GM23338 (cell line): ENCODE measurements at regions not wholly inside any gene's neighbourhood (a gene's known extent, or its start where the extent isn't known, plus 50 kb on each side); places are given as distances from the start of the nearest gene placed in this dataset.

Experiments
- ATAC-seq: fragments of 200-7000 bp; cut with Tn5 transposase; 3 replicates; pipeline ENCODE4 v1.9.1; 2020
- DNase-seq: peaks from one replicate; pipeline ENCODE4 v3.0.0-alpha.2; 2015; ENCODE audit warnings: low spot score
- H2AFZ ChIP-seq: fragments of 200-600 bp; sonication (generic); 2 replicates; pipeline ENCODE4 v1.8.0; 2016; ENCODE audit warnings: antibody characterized with exemption, mild to moderate bottlenecking, moderate library complexity
- H3F3A ChIP-seq: fragments of 200-600 bp; sonication (generic); replicated peaks from 2 replicates; pipeline ENCODE4 v1.8.0; 2017; ENCODE audit warnings: antibody characterized with exemption, mixed run types, low read depth
- H3K27ac ChIP-seq: fragments of 200-600 bp; sonication (generic); 2 replicates; pipeline ENCODE4 v1.6.1; 2016; ENCODE audit warnings: low read depth
- H3K27me3 ChIP-seq: fragments of 200-600 bp; sonication (generic); 2 replicates; pipeline ENCODE4 v1.8.0; 2016; ENCODE audit warnings: mild to moderate bottlenecking, mixed run types, moderate library complexity; ENCODE audit not compliant: insufficient read depth
- H3K36me3 ChIP-seq: fragments of 200-600 bp; sonication (generic); 2 replicates; pipeline ENCODE4 v1.8.0; 2016; ENCODE audit warnings: mild to moderate bottlenecking; ENCODE audit not compliant: insufficient read depth
- H3K4me1 ChIP-seq: fragments of 200-600 bp; sonication (generic); 2 replicates; pipeline ENCODE4 v1.8.0; 2016; ENCODE audit warnings: mild to moderate bottlenecking, moderate library complexity; ENCODE audit not compliant: insufficient read depth
- H3K4me2 ChIP-seq: fragments of 200-600 bp; sonication (generic); 2 replicates; pipeline ENCODE4 v1.7.1; 2017; ENCODE audit warnings: mixed run types
- H3K4me3 ChIP-seq: fragments of 200-600 bp; sonication (generic); 2 replicates; pipeline ENCODE4 v1.6.1; 2016; ENCODE audit warnings: mixed run types
- H3K79me2 ChIP-seq: fragments of 200-600 bp; sonication (generic); replicated peaks from 2 replicates; pipeline ENCODE4 v1.8.0; 2017; ENCODE audit warnings: mild to moderate bottlenecking; ENCODE audit not compliant: insufficient read depth
- H3K9me2 ChIP-seq: fragments of 200-600 bp; sonication (generic); 2 replicates; pipeline ENCODE4 v1.8.0; 2017; ENCODE audit not compliant: insufficient read depth
- H4K20me1 ChIP-seq: fragments of 200-600 bp; sonication (generic); replicated peaks from 2 replicates; pipeline ENCODE4 v1.8.0; 2017; ENCODE audit warnings: mild to moderate bottlenecking; ENCODE audit not compliant: insufficient read depth
- H3K27ac Mint-ChIP-seq: 2 replicates; pipeline ENCODE4 v1.8.0; 2020; ENCODE audit warnings: inconsistent platforms, mild to moderate bottlenecking, moderate library complexity, mixed read lengths
- H3K27me3 Mint-ChIP-seq: 3 replicates; pipeline ENCODE4 v1.8.0; 2022; ENCODE audit warnings: low read depth, mild to moderate bottlenecking, moderate library complexity, mixed read lengths, inconsistent platforms; ENCODE audit not compliant: insufficient read depth, poor library complexity
- H3K36me3 Mint-ChIP-seq: 3 replicates; pipeline ENCODE4 v1.8.0; 2021; ENCODE audit warnings: low read depth, mild to moderate bottlenecking, inconsistent platforms, moderate library complexity, mixed read lengths
- H3K4me1 Mint-ChIP-seq: 3 replicates; pipeline ENCODE4 v1.8.0; 2020; ENCODE audit warnings: mild to moderate bottlenecking, inconsistent platforms, mixed read lengths
- H3K4me3 Mint-ChIP-seq: 3 replicates; pipeline ENCODE4 v1.8.0; 2021; ENCODE audit warnings: moderate library complexity, mild to moderate bottlenecking, inconsistent platforms, mixed read lengths
- H3K9me3 Mint-ChIP-seq: 3 replicates; pipeline ENCODE4 v1.8.0; 2020; ENCODE audit warnings: moderate library complexity, mild to moderate bottlenecking, inconsistent platforms, mixed read lengths
- EZH2 ChIP-seq: fragments of 200-600 bp; sonication (generic); IDR thresholded peaks from one replicate; pipeline ENCODE4 v1.8.0; 2017; ENCODE audit warnings: antibody characterized with exemption, mild to moderate bottlenecking, low read depth; ENCODE audit not compliant: unreplicated experiment
- JUNB ChIP-seq: IDR thresholded peaks from one replicate; pipeline ENCODE4 v1.6.1; 2016; ENCODE audit warnings: antibody characterized with exemption; ENCODE audit not compliant: unreplicated experiment
- TF ChIP-seq, protein P1 (sequence below): IDR thresholded peaks from one replicate; pipeline ENCODE4 v1.6.1; 2018; ENCODE audit warnings: antibody characterized with exemption; ENCODE audit not compliant: unreplicated experiment

DNA sequence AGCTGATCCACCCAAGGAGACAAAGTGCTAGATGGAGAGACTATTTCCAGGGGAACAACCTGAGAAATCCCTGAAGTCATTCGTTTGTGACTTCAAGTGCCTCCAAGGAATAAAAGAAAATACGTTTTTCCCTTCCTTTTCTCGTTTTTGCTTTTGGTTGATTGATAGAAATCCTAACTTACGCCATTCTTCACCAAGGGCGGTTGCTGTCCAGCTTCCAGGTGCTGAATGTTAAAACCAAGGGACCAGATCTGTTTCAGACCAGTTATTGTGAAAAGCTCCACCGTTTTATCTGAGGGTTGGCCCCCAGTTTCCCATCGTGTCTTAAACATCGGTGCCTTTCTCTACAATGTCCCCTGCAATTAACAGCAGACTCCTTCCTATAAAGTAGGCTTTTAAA is 600.7 kb upstream of the SGCD start:
- TF ChIP-seq JUNB: no peak
- TF ChIP-seq, protein P1, sequence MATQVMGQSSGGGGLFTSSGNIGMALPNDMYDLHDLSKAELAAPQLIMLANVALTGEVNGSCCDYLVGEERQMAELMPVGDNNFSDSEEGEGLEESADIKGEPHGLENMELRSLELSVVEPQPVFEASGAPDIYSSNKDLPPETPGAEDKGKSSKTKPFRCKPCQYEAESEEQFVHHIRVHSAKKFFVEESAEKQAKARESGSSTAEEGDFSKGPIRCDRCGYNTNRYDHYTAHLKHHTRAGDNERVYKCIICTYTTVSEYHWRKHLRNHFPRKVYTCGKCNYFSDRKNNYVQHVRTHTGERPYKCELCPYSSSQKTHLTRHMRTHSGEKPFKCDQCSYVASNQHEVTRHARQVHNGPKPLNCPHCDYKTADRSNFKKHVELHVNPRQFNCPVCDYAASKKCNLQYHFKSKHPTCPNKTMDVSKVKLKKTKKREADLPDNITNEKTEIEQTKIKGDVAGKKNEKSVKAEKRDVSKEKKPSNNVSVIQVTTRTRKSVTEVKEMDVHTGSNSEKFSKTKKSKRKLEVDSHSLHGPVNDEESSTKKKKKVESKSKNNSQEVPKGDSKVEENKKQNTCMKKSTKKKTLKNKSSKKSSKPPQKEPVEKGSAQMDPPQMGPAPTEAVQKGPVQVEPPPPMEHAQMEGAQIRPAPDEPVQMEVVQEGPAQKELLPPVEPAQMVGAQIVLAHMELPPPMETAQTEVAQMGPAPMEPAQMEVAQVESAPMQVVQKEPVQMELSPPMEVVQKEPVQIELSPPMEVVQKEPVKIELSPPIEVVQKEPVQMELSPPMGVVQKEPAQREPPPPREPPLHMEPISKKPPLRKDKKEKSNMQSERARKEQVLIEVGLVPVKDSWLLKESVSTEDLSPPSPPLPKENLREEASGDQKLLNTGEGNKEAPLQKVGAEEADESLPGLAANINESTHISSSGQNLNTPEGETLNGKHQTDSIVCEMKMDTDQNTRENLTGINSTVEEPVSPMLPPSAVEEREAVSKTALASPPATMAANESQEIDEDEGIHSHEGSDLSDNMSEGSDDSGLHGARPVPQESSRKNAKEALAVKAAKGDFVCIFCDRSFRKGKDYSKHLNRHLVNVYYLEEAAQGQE: peak; percentile 89
- H3K27me3 Mint-ChIP-seq: peaks cover 48% of the 10 kb centered on the region
- H3K4me1 Mint-ChIP-seq: peaks cover 6% of the 10 kb centered on the region
- no peaks in the 10 kb centered on the region for H3K36me3 Mint-ChIP-seq
- ATAC-seq: no peak
- no peak overlapping the region for H3K27ac ChIP-seq
- no peaks in the 10 kb centered on the region for H3K9me2 ChIP-seq
- no peak overlapping the region for H3K4me3 ChIP-seq
- H3K4me3 Mint-ChIP-seq: no peak overlapping the region
- peak; percentile 72 for DNase-seq
- peaks cover 5% of the 10 kb centered on the region for H3K4me1 ChIP-seq
- no peaks in the 10 kb centered on the region for H3K36me3 ChIP-seq
- H3K27me3 ChIP-seq: peaks cover 73% of the 10 kb centered on the region
- H3K9me3 Mint-ChIP-seq: peaks cover 2% of the 10 kb centered on the region; the same call in 1 of the 3 replicates
- H4K20me1 ChIP-seq: peaks cover 5% of the 10 kb centered on the region; the same call in 1 of the 2 replicates
- no peaks in the 10 kb centered on the region for H3F3A ChIP-seq
- H3K4me2 ChIP-seq: no peak overlapping the region
- H3K79me2 ChIP-seq: no peaks in the 10 kb centered on the region
- no peak overlapping the region for H2AFZ ChIP-seq
- H3K27ac Mint-ChIP-seq: no peak overlapping the region

DNA sequence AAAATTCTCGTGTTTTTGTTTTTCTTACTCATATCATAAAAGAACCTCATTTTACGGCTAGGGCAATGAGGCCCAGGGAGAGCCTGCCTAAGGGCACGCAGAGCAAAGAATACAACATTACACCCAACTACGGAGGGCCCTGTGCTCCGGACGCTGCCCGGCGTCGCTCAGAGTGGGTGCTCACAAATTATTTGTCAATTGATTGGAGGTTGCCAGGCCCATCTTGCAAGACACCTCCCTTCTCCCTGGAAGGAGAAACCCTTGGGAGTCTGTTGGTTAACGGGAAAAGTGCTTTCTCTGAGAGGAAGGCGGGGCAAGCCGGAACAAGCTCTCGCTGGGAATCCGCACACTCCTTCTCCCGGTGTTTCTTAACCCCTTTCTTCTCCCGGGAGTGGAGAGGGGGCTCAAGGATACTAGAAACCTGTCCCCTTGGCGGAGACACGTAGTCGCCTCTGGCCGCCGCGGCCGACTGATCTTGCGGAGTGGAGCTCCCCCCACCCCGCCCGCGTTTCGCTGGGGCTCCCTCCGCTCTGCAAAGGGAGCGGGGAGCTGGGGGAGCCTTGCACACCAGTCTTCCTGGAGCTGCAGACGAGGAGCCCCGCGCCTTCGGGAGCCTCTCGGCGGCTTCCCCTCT is 599.3 kb upstream of the SGCD start:
- H3K27me3 ChIP-seq: peaks cover 87% of the 10 kb centered on the region
- peak overlapping the region; percentile 89 for H3K4me3 ChIP-seq
- peaks cover 5% of the 10 kb centered on the region; the same call in 1 of the 2 replicates for H4K20me1 ChIP-seq

More for the DNA sequence above, 599.3 kb upstream of the SGCD start:
- peaks cover 6% of the 10 kb centered on the region for H3K4me1 Mint-ChIP-seq
- DNase-seq (peak; percentile 56), ATAC-seq (peak; percentile 19)
- Histone ChIP-seq H3K27ac (no peak overlapping the region), H2AFZ (peak overlapping the region; percentile 100), H3K9me2 (no peaks in the 10 kb centered on the region), H3K36me3 (no peaks in the 10 kb centered on the region), H3K4me2 (peak overlapping the region; percentile 97), H3K79me2 (no peaks in the 10 kb centered on the region), H3K4me1 (peaks cover 5% of the 10 kb centered on the region), H3F3A (no peaks in the 10 kb centered on the region)
- H3K36me3 Mint-ChIP-seq: no peaks in the 10 kb centered on the region
- peak; percentile 46 for TF ChIP-seq EZH2
- TF ChIP-seq, protein P1: no peak
- H3K27me3 Mint-ChIP-seq: peaks cover 56% of the 10 kb centered on the region
- H3K4me3 Mint-ChIP-seq: peak overlapping the region; percentile 71
- H3K27ac Mint-ChIP-seq: no peak overlapping the region
- peaks cover 2% of the 10 kb centered on the region; the same call in 1 of the 3 replicates for H3K9me3 Mint-ChIP-seq
